Esophagus squamous epithelium (tissue), 4 donors: ENCODE measurements at regions not wholly inside any gene's neighbourhood (a gene's known extent, or its start where the extent isn't known, plus 50 kb on each side); places are given as distances from the start of the nearest gene placed in this dataset.

Experiments used
- POLR2A ChIP-seq, 4 donors: fragments of 450-650 bp; IDR thresholded peaks; one replicate each; pipeline ENCODE4 v1.6.1; 2017; ENCODE audit warnings: antibody characterized with exemption in 4 of 4, mild to moderate bottlenecking in 4 of 4, moderate library complexity in 3 of 4
- TF ChIP-seq, protein P1 (sequence below), 6 experiments: fragments of 450-650 bp in 4 of 6; fragments of 200-600 bp in 2 of 6; sonication (generic) in 2 of 6; IDR thresholded peaks; one replicate each; pipeline ENCODE4 v1.5.1; 2016 to 2019; ENCODE audit warnings: antibody characterized with exemption in 6 of 6, mild to moderate bottlenecking in 4 of 6, moderate library complexity in 4 of 6

DNA sequence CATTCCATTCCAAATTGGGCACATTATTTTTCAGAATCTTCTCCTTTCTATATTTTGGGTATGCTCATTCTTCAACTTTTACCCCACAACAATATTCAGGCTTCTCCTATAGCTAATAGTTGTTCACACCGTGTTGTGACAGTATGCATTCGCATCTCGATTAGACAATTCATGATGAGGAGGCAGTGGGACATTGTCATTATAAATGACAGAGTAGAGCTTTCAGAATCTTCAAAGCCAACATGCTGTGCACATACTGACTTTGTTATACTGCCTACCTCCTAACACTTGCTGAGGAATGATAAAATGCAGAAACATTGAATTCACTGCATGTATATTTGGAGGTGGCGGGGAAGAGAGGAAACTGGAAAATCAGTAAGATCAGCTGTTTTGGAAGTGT, 714.2 kb downstream of the SUCLG1 start:
- TF ChIP-seq, protein P1, sequence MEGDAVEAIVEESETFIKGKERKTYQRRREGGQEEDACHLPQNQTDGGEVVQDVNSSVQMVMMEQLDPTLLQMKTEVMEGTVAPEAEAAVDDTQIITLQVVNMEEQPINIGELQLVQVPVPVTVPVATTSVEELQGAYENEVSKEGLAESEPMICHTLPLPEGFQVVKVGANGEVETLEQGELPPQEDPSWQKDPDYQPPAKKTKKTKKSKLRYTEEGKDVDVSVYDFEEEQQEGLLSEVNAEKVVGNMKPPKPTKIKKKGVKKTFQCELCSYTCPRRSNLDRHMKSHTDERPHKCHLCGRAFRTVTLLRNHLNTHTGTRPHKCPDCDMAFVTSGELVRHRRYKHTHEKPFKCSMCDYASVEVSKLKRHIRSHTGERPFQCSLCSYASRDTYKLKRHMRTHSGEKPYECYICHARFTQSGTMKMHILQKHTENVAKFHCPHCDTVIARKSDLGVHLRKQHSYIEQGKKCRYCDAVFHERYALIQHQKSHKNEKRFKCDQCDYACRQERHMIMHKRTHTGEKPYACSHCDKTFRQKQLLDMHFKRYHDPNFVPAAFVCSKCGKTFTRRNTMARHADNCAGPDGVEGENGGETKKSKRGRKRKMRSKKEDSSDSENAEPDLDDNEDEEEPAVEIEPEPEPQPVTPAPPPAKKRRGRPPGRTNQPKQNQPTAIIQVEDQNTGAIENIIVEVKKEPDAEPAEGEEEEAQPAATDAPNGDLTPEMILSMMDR (IDR thresholded peaks at IDR 0.05) = no peak
- no peak for TF ChIP-seq POLR2A (IDR thresholded peaks at IDR 0.05)
